GM21528 (cell line): ENCODE measurements at regions not wholly inside any gene's neighbourhood (a gene's known extent, or its start where the extent isn't known, plus 50 kb on each side); places are given as distances from the start of the nearest gene placed in this dataset.
"Not testable (repeated sequence)": the region's sequence is repeated elsewhere in the genome, so short reads cannot be mapped to it uniquely, and the experiment has no call there.

Source experiments
- ATAC-seq: cut with Tn5 transposase; IDR thresholded peaks from one replicate; pipeline ENCODE4 v1.9.1; 2021; ENCODE audit warnings: mild to moderate bottlenecking, moderate library complexity; ENCODE audit not compliant: unreplicated experiment, low FRiP score

DNA sequence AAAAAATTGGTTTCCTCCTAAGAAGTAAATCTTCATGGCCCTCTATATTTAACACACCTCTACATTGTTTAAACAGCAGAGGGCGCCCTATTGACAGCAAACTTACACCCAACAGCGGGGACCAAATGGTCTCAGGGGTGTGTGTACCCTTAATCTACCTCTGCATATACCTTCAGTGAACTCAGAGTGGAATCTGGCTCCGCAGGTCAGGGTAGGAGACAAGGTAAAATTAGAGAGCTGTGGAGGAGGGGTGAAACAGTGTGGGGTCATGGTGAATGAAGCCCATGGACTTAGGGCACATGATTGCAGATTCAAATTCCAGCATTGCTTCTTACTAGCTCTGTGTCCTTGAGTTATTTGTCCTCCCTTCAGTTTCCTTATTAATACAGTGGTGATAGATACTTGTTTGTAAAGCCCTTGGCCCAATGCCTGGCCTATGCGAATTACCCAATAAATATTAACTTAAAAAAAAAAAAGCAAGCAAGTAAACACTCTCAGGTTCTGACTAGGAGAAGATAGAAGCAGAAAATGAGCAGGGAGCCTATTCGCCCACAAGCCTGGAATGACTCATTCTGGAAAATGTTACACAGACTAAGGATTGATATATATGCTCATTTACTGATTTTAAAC is 122.9 kb downstream of the CAVIN4 start:
- ATAC-seq = no peak

DNA sequence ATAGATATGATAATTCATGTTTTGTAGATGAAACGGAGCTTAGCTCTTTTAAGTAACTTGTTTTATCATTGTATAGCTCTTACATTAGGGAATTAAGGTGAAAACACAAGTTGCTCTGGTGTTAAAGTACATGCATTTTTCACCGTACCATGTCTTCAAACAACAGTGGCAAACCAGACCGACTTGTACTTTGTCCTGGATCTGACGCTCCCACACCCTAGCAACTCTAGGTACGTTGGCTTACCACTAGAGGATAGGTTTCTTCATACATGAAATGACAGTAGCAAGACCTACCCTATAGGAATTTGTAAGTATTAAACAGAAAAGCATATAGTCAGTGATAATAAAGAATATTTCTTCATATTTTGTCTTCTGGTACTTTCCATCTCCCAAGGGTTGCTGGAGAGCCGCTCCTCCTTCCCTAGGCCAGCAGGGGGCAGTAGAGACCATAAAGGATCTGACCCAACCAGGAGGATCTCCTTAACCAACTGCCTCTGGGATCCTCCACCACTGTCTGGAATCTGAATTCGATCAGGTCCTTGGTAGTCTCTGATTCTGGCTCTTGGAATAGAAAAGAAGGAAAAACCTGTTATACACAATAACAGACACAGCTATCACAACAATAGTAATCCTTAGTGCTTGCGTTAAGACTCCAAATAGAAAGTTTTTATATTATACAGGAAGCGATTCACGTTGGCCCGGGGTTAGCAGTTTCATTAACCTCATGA is 136.7 kb downstream of the CAVIN4 start:
- ATAC-seq = peak; percentile 87

DNA sequence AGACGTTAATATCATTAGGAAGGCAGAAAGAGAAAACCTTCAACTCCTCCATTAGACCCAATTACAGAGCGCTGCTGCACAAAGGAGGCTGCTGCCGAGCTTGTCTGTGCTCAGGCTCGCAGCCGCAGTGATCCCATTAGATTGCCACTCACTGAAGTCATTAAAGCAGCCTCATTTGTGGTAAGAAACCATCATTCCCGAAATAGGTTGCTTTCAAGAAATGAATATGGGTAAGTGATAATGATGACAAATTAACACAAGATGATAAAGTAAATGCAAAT is 137.2 kb downstream of the CAVIN4 start:
- ATAC-seq = no peak

DNA sequence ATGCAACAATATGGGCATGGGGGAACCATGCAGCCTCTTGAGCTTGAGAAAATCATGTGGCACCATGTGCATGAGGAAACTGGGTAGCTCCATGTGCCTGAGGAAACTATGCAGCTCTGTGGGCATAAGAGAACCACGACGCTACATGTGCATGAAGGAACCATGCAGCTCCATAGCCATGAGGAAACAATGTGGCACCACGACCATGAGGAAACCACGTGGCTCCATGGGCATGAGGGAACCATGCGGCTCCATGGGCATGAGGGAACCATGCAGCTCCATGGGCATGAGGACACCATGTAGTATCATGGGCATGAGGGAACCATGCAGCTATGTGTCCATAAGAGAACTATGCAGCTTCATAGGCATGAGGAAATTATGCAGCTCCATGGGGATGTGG is 140.8 kb downstream of the CAVIN4 start:
- no peak for ATAC-seq

DNA sequence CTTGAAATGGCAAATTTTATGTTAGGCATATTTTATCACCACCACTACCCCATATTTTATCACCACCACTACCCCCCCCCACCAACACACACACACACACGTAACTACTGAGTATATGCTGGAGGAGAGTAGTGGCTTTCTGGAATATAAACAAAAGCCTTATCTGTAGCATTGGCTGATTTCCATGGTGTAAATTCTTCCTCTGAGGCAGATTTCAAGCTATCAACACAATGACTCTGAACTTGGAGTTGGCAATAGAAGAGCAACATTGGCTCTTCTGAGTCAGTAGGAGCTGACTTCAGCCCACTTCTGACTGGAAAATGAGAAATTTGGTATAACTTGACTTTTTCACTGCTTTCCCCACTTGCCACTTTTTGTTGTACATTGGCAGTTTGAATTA is 143.0 kb downstream of the CAVIN4 start:
- ATAC-seq = no peak

DNA sequence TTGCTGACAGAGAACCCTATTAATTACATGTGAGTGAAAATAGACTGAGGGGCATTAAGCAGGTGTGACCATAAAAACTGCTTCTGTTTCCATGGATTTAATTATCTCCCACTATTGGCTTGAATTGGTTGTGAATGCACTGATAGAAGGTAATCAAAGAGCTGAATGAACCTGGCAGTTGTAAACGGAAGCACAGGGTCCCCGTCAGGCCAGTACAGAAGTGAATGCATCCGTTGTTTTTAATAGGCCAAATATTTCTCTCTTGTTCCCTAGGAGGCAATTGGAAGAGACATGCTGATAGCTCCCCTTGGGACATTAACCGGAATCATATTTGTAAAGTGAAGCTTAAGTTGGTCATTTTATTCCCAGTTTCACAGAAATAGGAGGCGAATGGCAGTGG is 147.0 kb downstream of the CAVIN4 start:
- no peak for ATAC-seq

DNA sequence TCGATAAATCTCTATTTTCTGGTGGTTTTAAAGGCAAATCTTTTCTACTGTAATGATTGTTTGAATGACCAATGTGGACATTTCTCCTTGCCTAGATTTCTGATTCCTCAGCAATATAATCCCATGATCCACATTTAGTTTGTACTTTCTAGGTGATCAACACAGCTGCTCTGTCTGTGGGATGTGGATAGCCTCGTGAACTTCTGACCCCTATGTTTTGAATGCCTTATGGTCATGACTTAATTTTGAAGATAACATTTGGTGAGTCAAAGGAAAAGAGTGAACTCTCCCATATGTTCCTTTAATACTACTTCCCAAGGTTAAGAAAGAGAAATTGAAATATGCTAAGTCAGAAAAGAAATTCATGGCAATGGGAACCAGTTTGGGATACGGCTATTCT is 147.5 kb downstream of the CAVIN4 start:
- ATAC-seq = no peak

DNA sequence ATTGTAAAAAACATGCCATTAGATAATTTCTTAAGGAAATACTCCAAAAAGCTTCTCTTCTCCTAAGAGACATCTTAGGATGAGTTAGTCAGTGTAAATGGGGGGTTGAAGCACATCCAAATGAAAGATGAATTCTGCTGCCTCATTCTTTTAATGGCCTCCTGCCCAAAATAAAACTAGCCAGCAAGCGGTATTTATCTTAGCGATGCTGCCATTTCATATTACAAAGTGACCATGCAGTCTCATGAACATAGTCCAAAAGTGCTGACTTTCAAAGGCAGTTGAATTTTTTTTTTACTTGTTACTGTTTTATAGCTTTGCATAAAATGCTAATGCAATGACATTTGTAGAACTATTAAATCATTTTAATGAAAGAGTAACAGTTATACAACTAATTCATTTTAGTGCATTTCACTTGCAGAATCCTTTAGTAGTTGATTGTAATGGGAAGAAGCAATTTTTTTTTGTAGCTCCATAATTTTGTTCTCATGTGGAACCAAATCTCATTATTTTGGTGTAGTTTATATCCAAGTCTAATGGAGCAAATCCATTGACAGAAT is 151.5 kb downstream of the CAVIN4 start:
- no peak for ATAC-seq

DNA sequence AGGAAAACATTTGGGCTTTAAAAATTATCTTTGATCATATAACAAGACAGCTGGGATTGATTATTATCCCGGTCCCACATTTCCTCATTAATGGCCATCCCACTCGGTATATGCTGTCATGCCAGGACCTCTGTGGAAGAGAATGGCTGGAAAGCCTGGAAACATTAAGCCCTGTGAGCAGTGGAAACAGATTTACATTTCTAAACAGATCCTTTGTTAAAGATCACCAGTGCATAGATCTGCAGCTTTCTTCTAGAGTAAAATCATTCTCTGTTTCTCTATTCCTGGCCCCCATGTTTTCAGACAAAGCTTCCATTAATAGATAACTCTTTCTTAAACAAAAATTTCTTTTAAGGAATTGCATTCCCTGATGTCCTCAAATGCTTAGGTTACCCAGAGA is 152.2 kb downstream of the CAVIN4 start:
- ATAC-seq = no peak

DNA sequence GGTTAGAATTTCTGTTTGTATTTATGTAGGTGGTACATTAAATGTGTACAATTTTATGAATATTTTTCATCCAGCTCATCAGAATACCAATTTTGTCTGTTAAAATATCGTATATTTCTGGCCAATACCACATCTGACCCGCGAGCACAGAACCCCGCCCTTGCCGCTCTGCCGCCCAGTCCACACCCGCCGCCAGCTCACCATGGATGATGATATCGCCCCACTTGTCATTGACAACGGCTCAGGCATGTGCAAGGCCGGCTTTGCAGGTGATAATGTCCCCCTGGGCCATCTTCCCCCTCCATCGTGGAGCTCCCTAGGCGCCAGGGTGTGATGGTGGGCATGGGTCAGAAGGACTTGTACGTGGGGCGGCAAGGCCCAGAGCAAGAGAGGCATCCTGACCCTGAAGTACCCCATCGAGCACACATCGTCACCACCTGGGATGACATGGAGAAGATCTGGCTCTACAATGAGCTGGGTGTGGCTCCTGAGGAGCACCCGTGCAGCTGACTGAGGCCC is 153.2 kb downstream of the CAVIN4 start:
- no peak for ATAC-seq

DNA sequence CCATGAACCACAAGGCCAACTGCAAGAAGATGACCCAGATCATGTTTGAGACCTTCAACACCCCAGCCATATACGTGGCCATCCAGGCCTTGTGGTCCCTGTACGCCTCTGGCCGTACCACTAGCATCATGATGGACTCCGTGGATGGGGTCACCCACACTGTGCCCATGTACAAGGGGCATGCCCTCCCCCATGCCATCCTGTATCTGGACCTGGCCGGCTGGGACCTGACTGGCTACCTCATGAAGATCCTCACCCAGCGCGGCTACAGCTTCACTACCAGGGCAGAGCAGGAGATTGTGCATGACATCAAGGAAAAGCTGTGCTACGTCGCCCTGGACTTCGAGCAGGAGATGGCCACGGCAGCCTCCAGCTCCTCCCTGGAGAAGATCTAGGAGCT is 153.7 kb downstream of the CAVIN4 start:
- ATAC-seq = no peak

DNA sequence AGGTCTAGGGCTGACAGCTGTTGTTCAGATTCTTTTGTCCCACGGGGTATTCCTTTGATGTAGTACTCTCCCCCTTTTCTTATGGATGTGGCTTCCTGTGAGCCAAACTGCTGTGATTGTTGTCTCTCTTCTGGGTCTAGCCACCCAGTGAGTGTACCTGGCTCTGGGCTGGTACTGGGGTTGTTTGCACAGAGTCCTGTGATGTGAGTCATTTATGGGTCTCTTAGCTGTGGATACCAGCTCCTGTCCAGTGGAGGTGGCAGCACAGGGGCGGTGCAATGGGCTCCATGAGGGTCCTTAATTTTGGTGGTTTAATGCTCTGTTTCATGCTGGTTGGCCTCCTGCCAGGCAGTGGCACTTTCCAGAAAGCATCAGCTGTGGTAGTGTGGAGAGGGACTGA is 161.3 kb downstream of the CAVIN4 start:
- ATAC-seq = no peak

DNA sequence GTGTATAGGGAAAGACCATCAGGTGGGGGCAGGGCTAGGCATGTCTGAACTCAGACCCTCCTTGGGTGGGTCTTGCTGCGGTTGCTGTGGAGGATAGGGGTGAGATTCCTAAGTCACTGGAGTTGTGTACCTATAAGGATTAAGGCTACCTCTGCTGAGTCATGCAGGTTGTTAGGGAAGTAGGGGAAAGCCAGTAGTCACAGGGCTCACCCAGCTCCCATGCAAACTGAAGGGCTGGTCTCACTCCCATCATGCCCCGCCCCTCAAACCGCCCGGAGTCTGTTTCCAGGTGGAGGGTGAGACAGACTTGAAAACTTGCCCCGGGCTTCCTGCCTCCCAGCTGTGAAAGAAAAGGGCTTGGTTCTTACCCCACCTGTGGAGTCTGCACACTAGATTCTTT is 161.8 kb downstream of the CAVIN4 start:
- no peak for ATAC-seq

DNA sequence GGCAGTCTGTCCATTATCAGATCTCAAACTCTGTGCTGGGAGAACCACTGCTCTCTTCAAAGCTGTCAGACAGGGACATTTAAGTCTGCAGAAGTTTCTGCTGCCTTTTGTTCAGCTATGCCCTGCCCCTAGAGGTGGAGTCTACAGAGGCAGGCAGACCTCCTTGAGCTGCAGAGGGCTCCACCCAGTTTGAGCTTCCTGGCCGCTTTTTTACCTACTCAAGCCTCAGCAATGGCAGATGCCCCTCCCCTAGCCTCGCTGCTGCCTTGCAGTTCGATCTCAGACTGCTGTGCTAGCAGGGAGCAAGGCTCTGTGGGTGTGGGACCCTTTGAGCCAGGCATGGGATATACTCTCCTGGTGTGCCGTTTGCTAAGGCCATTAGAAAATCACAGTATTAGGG is 171.1 kb downstream of the CAVIN4 start:
- not testable (repeated sequence) for ATAC-seq

DNA sequence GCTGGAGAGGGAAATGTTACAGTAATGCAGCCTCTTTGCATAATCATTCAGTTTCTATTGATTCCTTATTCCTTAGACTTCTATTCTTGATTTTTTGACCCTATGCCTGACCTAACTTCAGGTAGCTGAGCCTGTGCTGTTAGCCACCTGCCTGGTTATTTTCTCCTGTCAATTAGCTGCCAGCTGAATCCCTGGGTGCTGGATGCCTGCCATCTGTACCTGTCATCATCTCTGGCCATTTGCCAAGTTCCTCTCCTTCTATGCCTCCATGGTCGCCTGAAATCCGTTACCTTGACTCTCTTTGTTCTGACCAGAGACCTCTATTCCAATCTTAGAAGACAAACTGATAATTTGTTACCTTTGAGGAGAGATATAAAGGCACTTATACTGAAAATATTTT is 178.3 kb downstream of the CAVIN4 start:
- ATAC-seq = no peak

DNA sequence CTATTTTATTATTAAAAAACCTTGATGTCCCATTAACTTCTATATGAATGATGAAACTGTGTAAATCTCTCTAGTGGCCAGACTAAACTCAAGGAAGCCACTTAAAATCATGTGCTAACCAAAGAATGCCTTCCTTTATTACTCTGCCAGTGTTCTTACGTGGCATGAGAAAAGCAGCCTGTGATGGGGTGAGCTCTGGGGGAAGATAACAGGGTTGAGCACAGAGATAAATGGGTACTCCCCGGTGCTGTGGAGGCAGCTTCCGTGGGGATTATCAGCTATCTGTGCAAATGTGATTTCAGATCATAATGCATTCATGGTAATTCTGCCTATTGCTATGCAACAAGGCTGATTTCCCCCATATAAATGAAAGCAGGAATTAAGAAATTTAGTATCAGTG is 181.3 kb downstream of the CAVIN4 start:
- no peak for ATAC-seq

DNA sequence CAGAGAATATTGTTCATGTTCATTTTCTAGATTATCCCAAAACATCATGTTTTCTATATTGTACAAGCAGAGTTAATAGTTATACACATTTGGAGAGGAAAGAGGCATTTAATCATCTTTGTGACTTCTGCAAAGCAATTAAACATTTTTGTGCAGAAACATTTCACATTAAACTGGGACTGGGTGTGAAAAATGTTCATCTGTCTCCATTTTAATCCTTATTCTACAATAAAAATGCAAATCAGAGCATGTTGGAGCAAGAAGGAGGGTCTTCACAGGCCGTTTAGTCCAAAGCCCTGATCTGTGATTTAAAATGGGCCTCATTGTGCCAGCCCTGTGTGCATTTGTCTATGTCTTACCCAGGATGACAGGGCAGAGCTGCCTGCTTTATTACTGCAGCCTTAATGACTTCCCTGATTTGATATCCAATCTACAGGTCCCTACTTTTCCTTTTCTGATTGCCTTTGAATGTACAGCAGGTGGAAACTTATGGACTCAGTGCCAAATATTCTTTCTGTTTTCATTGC is 183.5 kb downstream of the CAVIN4 start:
- ATAC-seq = no peak

DNA sequence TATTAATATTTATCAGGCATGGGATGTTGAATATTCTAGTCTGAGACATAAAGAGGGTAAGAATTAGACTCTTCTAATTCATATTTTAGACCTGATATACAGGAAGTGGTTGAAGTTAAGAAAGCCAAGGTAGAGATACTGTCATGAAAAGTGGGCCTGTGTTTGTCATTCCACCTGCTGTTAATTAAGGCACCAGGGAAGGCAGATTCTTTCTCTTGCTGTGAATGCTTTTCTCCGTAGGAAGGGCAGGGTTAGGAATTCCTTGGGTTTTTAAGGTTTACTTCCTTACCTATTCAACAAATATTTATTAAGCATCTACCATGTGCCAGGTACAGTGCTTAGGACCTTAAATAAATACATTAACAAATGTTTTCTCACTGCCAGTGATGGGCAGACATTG is 196.4 kb downstream of the CAVIN4 start:
- ATAC-seq = no peak

DNA sequence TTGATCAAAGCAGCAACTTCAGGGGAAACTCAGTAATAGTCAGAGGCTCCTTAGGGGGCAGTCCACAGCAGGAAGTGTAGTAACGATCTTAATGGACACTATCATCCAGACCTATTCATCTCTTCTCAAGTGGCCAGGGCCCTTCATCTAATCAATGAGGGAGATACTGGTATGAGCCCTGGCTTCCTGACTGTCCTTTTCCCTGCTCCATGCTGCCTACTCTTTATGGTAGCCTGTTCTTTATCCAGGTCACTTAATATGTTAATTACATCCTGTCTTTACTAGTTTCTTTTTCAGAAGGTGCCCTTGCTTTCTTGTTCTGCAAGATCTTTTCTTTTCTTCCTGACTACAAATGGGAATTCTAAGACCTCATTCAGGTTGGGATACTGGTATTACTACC is 197.1 kb downstream of the CAVIN4 start:
- no peak for ATAC-seq

DNA sequence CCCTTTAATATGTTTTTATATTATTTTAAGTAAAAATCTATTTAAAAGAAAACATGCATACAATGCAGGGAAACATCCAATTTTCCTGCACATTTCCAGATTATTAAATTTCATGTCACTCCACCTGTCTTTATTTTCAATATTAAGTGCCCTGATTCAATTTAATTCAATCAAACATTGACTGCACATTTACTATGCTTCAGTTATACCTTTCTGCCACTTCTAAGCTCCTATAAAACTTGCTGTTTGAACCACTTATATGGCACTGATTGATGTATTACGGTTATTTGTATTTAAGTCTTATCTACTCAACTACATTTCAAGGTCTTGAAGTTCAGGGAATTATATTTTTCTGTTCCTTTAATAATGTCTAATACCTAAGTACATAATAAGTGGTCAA is 198.0 kb downstream of the CAVIN4 start:
- ATAC-seq = no peak

DNA sequence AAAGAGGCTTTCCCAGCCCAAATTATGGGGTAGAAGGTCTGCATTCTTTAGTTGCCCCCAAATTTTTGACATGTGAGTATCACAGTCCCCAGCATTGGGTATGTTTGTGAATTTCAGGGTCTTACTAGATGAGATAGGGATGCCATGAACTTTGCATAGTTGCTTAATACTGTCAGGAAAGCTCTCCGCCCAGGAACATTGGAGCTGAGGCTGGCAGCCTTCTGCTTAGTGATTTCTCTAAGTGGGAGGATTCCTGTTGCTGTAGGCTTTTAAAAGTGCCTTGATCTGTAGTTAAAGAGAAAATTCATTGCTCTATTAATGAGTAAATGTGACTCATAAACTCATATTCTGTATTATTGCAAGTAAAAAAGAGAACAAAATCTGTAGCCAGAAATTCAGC is 206.9 kb downstream of the CAVIN4 start:
- no peak for ATAC-seq

DNA sequence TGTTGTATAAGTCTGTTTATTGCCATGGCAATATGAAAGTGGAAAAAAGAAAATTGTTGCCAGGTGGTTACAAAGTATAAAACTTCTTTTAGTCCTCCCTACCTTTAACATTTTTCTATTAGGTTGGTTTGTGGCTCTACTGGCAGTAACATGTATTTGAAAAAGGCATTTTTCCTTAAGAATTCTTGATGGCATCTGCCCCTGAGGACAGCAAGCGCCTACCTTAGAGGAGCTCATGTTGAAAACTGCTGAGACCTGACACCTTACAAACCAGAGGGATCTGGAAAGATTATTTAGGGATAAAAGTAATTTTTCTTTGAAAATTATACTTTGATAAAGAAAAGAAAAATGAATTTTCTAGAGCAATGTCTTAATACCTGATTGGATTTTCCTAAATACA is 208.1 kb downstream of the CAVIN4 start:
- ATAC-seq = no peak
